Endodermal cell (in vitro differentiated cells): ENCODE measurements at regions not wholly inside any gene's neighbourhood (a gene's known extent, or its start where the extent isn't known, plus 50 kb on each side); places are given as distances from the start of the nearest gene placed in this dataset.
A peak's percentile ranks its signal among the peaks of the same experiment; 100 is the strongest.
"Not testable (repeated sequence)": the region's sequence is repeated elsewhere in the genome, so short reads cannot be mapped to it uniquely, and the experiment has no call there.

Experiments used
- DNase-seq: peaks from one replicate; pipeline ENCODE4 v3.0.0-alpha.2; 2017
- H3K27ac ChIP-seq: 2 replicates; pipeline ENCODE4 v1.5.1; 2013; ENCODE audit warnings: mild to moderate bottlenecking, low read depth, low read length, moderate library complexity
- H3K27me3 ChIP-seq: 2 replicates; pipeline ENCODE4 v1.6.1; 2013; ENCODE audit warnings: mild to moderate bottlenecking, low read length, moderate library complexity; ENCODE audit not compliant: insufficient read depth, control insufficient read depth, poor library complexity, severe bottlenecking
- H3K36me3 ChIP-seq: 2 replicates; pipeline ENCODE4 v1.7.0; 2013; ENCODE audit warnings: mild to moderate bottlenecking, low read length, moderate library complexity; ENCODE audit not compliant: control insufficient read depth, insufficient read depth
- H3K4me1 ChIP-seq: one replicate; pipeline ENCODE4 v1.7.0; 2013; ENCODE audit warnings: low read length; ENCODE audit not compliant: control insufficient read depth, insufficient read depth
- H3K4me3 ChIP-seq: 2 replicates; pipeline ENCODE4 v1.5.1; 2013; ENCODE audit warnings: mild to moderate bottlenecking, low read length, moderate library complexity
- H3K9ac ChIP-seq: 2 replicates; pipeline ENCODE4 v1.6.1; 2013; ENCODE audit warnings: mild to moderate bottlenecking, low read length, moderate library complexity; ENCODE audit not compliant: poor library complexity, severe bottlenecking; ENCODE audit errors: extremely low read depth
- H3K9me3 ChIP-seq: 2 replicates; pipeline ENCODE4 v1.6.1; 2013; ENCODE audit warnings: mild to moderate bottlenecking, low read length, moderate library complexity; ENCODE audit not compliant: control insufficient read depth
- H3K27ac Mint-ChIP-seq: 2 replicates; pipeline ENCODE4 v1.8.0; 2020; ENCODE audit warnings: mixed read lengths
- H3K27me3 Mint-ChIP-seq: 2 replicates; pipeline ENCODE4 v1.8.0; 2021; ENCODE audit warnings: mild to moderate bottlenecking, mixed read lengths; ENCODE audit not compliant: insufficient read depth
- H3K36me3 Mint-ChIP-seq: 2 replicates; pipeline ENCODE4 v1.8.0; 2020; ENCODE audit warnings: low read depth, mixed read lengths
- H3K4me1 Mint-ChIP-seq: 2 replicates; pipeline ENCODE4 v1.8.0; 2020; ENCODE audit warnings: mixed read lengths
- H3K4me3 Mint-ChIP-seq: 2 replicates; pipeline ENCODE4 v1.8.0; 2020; ENCODE audit warnings: mild to moderate bottlenecking, moderate library complexity, mixed read lengths
- H3K9me3 Mint-ChIP-seq: 2 replicates; pipeline ENCODE4 v1.8.0; 2020; ENCODE audit warnings: mild to moderate bottlenecking, mixed read lengths
- WGBS, 2 experiments: methylation state at CpG; one replicate each; pipeline versions ENCODE4 v1.1.5 to v1.1.7; 2013; ENCODE audit warnings: missing lambda C conversion rate in 2 of 2, mixed read lengths in 1 of 2; ENCODE audit not compliant: insufficient coverage in 1 of 2, insufficient read length in 1 of 2; 5-methylcytosine and 5-hydroxymethylcytosine counted together
- TF ChIP-seq, protein P1 (sequence below): fragments of 200-600 bp; sonication (generic); conservative IDR thresholded peaks from 2 replicates; pipeline ENCODE4 v1.5.0; 2021; ENCODE audit warnings: antibody characterized with exemption, mild to moderate bottlenecking

DNA sequence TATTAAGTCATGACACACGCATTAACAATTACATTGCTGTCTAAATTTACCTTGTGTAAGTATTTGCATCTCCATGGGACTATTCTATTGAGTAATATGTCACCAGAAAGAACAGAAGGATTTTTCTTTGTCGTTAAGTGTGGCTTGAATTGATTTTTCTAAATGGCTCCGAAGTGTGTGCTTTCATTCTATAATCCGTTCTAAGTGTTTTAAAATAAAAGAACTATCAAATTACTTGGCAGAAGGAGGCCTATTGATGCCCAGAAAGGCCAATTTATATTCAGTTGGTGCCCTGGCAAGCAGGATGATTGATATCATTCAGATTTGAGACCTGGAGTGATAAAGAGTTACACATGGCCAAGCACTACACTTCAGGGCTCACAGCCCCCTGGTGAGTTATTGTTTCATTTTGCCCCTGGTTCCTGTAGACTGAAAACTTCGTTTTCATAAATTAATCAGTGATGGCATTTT lies 538.9 kb upstream of the ANO5 start:
- no peak overlapping the region for H3K4me3 Mint-ChIP-seq
- Histone ChIP-seq H3K36me3 (no peaks in the 10 kb centered on the region), H3K9me3 (no peaks in the 10 kb centered on the region), H3K27me3 (no peaks in the 10 kb centered on the region), H3K27ac (no peak overlapping the region), H3K4me1 (no peaks in the 10 kb centered on the region), H3K4me3 (no peak overlapping the region), H3K9ac (no peak overlapping the region)
- H3K36me3 Mint-ChIP-seq, result no peaks in the 10 kb centered on the region
- TF ChIP-seq, protein P1, sequence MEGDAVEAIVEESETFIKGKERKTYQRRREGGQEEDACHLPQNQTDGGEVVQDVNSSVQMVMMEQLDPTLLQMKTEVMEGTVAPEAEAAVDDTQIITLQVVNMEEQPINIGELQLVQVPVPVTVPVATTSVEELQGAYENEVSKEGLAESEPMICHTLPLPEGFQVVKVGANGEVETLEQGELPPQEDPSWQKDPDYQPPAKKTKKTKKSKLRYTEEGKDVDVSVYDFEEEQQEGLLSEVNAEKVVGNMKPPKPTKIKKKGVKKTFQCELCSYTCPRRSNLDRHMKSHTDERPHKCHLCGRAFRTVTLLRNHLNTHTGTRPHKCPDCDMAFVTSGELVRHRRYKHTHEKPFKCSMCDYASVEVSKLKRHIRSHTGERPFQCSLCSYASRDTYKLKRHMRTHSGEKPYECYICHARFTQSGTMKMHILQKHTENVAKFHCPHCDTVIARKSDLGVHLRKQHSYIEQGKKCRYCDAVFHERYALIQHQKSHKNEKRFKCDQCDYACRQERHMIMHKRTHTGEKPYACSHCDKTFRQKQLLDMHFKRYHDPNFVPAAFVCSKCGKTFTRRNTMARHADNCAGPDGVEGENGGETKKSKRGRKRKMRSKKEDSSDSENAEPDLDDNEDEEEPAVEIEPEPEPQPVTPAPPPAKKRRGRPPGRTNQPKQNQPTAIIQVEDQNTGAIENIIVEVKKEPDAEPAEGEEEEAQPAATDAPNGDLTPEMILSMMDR, result no peak
- H3K4me1 Mint-ChIP-seq, result peaks cover 10% of the 10 kb centered on the region
- no peaks in the 10 kb centered on the region for H3K27me3 Mint-ChIP-seq
- no peak for DNase-seq
- peak overlapping the region; percentile 17 for H3K27ac Mint-ChIP-seq
- no peaks in the 10 kb centered on the region for H3K9me3 Mint-ChIP-seq
- WGBS, 2 experiments, result 64 to 70% methylated on average over 2 to 5 of the region's 5 CpGs

DNA sequence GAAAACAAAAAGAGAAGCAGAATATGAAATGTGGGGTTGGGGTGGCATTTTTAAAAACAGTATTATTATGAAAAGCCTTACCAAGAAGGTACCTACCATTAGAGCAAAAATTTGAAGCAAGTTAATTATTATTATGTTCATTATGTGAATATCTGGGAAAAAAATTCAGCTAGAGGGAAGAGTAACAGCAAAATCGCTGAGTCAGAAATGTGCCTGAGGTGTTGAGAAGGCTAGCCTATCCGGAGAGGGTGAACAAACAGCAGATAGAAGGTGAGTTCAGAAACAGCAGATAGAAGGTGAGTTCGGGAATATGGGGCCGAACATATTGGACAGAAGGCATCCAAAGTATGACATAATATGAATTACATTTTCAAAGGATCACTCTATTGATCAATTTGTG lies 536.8 kb upstream of the ANO5 start:
- Histone ChIP-seq H3K36me3 (no peaks in the 10 kb centered on the region), H3K9ac (no peak overlapping the region), H3K9me3 (no peaks in the 10 kb centered on the region), H3K27me3 (no peaks in the 10 kb centered on the region), H3K4me3 (no peak overlapping the region), H3K27ac (no peak overlapping the region), H3K4me1 (no peaks in the 10 kb centered on the region)
- no peaks in the 10 kb centered on the region for H3K27me3 Mint-ChIP-seq
- WGBS, 2 experiments, result 89 to 92% methylated on average over 4 of the region's 4 CpGs
- no peak overlapping the region for H3K4me3 Mint-ChIP-seq
- no peak overlapping the region for H3K27ac Mint-ChIP-seq
- H3K36me3 Mint-ChIP-seq, result no peaks in the 10 kb centered on the region
- TF ChIP-seq, protein P1, result no peak
- H3K4me1 Mint-ChIP-seq, result peaks cover 10% of the 10 kb centered on the region
- H3K9me3 Mint-ChIP-seq, result no peaks in the 10 kb centered on the region
- DNase-seq, result no peak

DNA sequence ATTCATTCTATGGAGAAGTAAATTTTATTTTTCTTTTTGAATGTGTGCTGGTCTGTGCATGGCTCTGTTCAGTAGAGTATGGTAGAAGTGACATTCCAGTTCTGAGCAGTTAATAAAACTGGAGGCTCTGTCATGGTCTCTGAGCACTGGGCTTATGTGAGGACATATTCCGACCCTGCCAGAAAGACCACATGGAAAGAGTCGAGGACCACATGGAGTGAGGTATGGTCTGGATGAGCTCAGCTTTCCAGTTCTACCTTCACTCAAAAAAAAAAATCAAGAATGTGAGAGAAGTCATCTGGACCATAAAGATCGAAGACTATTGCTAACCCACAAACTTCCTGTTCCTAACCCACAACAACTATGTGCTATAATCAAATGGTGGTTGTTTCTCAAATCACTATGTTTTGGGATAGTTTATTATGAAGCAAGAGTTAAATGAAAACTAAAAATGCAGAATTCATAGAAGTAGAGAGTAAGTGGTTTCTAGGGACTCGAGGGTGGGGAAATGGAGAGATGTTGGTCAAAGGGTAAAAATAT lies 534.2 kb upstream of the ANO5 start:
- Mint-ChIP-seq H3K4me1 (peaks cover 8% of the 10 kb centered on the region), H3K27me3 (no peaks in the 10 kb centered on the region), H3K27ac (no peak overlapping the region), H3K9me3 (no peaks in the 10 kb centered on the region), H3K36me3 (no peaks in the 10 kb centered on the region), H3K4me3 (no peak overlapping the region)
- H3K4me1 ChIP-seq, result no peaks in the 10 kb centered on the region
- no peak for DNase-seq
- TF ChIP-seq, protein P1, result no peak
- H3K4me3 ChIP-seq, result no peak overlapping the region
- no peaks in the 10 kb centered on the region for H3K27me3 ChIP-seq
- H3K36me3 ChIP-seq, result no peaks in the 10 kb centered on the region
- H3K9me3 ChIP-seq, result no peaks in the 10 kb centered on the region
- no peak overlapping the region for H3K9ac ChIP-seq
- H3K27ac ChIP-seq, result no peak overlapping the region
- WGBS, 2 experiments, result 86 to 91% methylated on average over 3 to 4 of the region's 4 CpGs

DNA sequence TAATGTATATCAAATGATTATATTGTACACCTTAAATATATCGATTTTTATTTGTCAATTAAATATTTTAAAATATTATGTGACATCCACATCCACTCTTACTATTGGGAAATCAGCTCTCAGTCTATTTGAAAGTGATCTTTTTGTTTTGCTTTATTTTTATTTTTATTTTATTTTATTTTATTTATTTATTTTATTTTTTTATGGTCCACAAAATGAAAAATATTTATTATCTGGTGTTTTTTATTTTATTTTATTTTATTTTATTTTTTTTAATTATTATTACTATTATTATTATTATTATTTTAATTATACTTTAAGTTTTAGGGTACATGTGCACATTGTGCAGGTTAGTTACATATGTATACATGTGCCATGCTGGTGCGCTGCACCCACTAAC lies 533.5 kb upstream of the ANO5 start:
- not testable (repeated sequence) for H3K27me3 Mint-ChIP-seq, H3K27ac Mint-ChIP-seq, H3K4me1 Mint-ChIP-seq, DNase-seq, H3K4me3 ChIP-seq, H3K27me3 ChIP-seq, H3K4me1 ChIP-seq, H3K36me3 Mint-ChIP-seq, H3K9ac ChIP-seq, H3K27ac ChIP-seq, H3K9me3 Mint-ChIP-seq, H3K36me3 ChIP-seq, H3K9me3 ChIP-seq, H3K4me3 Mint-ChIP-seq
- WGBS, 2 experiments, result no CpG with 5 or more reads among the region's 2 CpGs
